GM08714 (cell line): ENCODE measurements at regions not wholly inside any gene's neighbourhood (a gene's known extent, or its start where the extent isn't known, plus 50 kb on each side); places are given as distances from the start of the nearest gene placed in this dataset.

ENCODE experiments used
- H3K4me3 ChIP-seq: fragments of 200-500 bp; sonication (Bioruptor generic); 2 replicates; pipeline ENCODE4 v1.5.1; 2014; ENCODE audit warnings: mild to moderate bottlenecking, low read length, inconsistent platforms
- ZNF274 ChIP-seq: IDR thresholded peaks from 2 replicates; pipeline ENCODE4 v1.6.1; 2012; ENCODE audit warnings: mild to moderate bottlenecking, low read depth, low read length

- no peak for TF ChIP-seq ZNF274
- H3K4me3 ChIP-seq: no peak overlapping the region
Observed at GRCh38 chr18:75538727-75539126, 111.2 kb upstream of the SMIM21 start.

- no peak overlapping the region for H3K4me3 ChIP-seq
- no peak for TF ChIP-seq ZNF274
Observed at GRCh38 chr18:75533950-75534349, 106.4 kb upstream of the SMIM21 start.

GRCh38 chr18:75533209-75533608, 105.7 kb upstream of the SMIM21 start:
- H3K4me3 ChIP-seq: no peak overlapping the region
- no peak for TF ChIP-seq ZNF274

- TF ChIP-seq ZNF274: no peak
- no peak overlapping the region for H3K4me3 ChIP-seq
Observed at GRCh38 chr18:75531851-75532459, 104.5 kb upstream of the SMIM21 start.

- TF ChIP-seq ZNF274: no peak
Observed at GRCh38 chr18:75531212-75531850, 103.8 kb upstream of the SMIM21 start.

GRCh38 chr18:75530566-75531211, 103.2 kb upstream of the SMIM21 start:
- H3K4me3 ChIP-seq: no peak overlapping the region
- TF ChIP-seq ZNF274: no peak

More at GRCh38 chr18:75531212-75531850, 103.8 kb upstream of the SMIM21 start:
- no peak overlapping the region for H3K4me3 ChIP-seq

GRCh38 chr18:75530118-75530517, 102.6 kb upstream of the SMIM21 start:
- no peak for TF ChIP-seq ZNF274
- no peak overlapping the region for H3K4me3 ChIP-seq

GRCh38 chr18:75529394-75529793, 101.9 kb upstream of the SMIM21 start:
- no peak for TF ChIP-seq ZNF274
- H3K4me3 ChIP-seq: no peak overlapping the region

GRCh38 chr18:75527848-75528685, 100.6 kb upstream of the SMIM21 start:
- TF ChIP-seq ZNF274: no peak
- no peak overlapping the region for H3K4me3 ChIP-seq

- no peak for TF ChIP-seq ZNF274
- no peak overlapping the region for H3K4me3 ChIP-seq
Observed at GRCh38 chr18:75526038-75526437, 98.5 kb upstream of the SMIM21 start.

- no peak for TF ChIP-seq ZNF274
- H3K4me3 ChIP-seq: no peak overlapping the region
Observed at GRCh38 chr18:75525331-75525730, 97.8 kb upstream of the SMIM21 start.

- TF ChIP-seq ZNF274: no peak
- H3K4me3 ChIP-seq: no peak overlapping the region
Observed at GRCh38 chr18:75524841-75525240, 97.3 kb upstream of the SMIM21 start.

GRCh38 chr18:75524181-75524580, 96.7 kb upstream of the SMIM21 start:
- H3K4me3 ChIP-seq: no peak overlapping the region
- TF ChIP-seq ZNF274: no peak

- no peak for TF ChIP-seq ZNF274
- H3K4me3 ChIP-seq: no peak overlapping the region
Observed at GRCh38 chr18:75521816-75522215, 94.3 kb upstream of the SMIM21 start.

GRCh38 chr18:75518007-75518406, 90.5 kb upstream of the SMIM21 start:
- no peak for TF ChIP-seq ZNF274
- H3K4me3 ChIP-seq: no peak overlapping the region

- TF ChIP-seq ZNF274: no peak
- H3K4me3 ChIP-seq: no peak overlapping the region
Observed at GRCh38 chr18:75517286-75517685, 89.8 kb upstream of the SMIM21 start.
